ENCODE measurements at regions not wholly inside any gene's neighbourhood (a gene's known extent, or its start where the extent isn't known, plus 50 kb on each side); places are given as distances from the start of the nearest gene placed in this dataset.
"Not testable (repeated sequence)": the region's sequence is repeated elsewhere in the genome, so short reads cannot be mapped to it uniquely, and the experiment has no call there.

DNA sequence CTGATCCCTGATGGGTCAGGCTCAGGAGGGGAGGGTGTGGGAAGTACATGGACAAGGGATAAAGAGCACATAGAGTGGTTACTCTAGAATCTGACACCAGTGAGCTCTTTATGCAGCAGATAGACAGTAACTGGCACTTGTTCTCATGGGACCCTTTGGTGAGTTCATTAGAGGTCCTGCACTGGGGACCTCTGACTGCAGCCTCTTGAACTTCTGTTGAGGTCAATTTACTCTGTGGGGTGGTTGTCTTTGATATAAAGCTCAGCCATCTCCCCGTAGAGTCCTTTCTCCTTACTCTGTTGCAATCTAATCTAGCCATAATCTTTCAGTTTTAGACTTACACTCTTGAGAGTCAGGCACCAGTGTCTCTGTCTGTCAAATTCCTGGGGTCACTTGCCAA is 222.4 kb downstream of the GPAT3 start:
- DNase-seq, result no peak

DNA sequence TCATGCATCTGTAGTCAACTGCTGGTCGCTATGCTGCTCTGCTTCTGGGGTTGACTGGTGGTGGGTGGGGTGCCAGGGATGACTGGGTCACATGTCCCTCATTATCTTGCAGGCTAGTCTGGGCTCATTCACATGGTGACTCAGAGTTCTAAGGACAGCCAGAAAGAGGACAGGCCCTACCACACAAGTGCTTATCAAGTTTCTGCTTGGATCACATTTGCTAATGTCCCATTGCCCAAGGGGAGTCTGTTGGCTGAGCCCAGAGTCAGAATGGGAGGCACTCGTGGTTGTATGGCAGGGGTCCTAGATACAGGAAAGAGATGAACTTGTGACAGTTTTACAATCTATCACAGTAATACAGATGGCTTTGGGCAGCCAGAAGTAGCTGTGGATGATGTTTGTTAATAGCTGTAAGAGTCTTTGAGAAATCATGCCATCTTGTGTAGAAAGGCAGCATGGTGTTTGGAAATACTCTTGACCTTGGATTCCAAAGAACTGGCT is 221.3 kb downstream of the GPAT3 start:
- no peak for DNase-seq

DNA sequence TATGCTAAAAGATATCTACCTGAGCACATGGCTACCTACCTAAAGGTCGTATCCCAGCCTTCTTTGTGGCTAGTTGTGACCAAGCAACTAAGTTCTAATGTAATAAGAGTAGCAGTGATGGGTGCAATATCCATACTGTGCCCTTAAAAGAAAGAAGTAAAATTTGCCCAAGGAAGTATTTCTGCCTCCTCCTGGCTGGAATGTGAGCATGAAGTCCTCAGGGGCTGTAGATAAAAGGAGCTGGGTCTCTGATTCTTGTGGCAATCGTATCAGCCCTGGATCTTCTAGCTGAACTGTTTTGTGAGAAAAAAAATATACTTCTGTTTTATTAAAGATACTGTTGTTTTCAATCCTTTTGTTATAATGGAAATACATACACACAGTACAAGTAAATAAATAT is 217.4 kb downstream of the GPAT3 start:
- no peak for DNase-seq

DNA sequence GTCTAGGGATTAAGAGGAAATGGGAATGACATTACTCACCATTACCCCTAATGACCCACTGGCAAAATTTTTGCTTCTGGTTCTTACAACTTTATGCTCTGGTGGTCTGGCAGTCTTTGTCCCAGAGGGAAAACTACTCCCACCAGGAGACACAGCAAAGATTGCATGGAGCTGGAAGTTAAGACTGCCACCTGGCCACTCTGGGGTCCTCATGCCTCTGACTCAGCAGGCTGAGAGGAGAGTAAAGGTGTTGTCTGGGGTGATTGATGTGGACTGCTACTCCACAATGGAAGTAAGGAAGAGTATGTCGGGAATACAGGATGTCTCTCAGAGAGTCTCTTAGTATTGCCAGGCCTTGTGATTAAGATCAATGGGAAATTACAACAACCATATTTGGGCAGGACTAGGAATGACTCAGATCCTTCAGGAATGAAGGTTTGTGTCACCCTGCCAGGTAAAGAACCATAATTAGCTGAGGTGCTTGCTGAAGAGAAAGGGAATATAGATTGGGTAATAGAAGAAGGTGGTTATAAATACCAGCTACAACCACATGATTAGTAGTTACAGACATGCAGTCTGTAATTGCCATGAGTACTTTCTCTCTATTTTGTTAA is 215.5 kb downstream of the GPAT3 start:
- no peak for DNase-seq

DNA sequence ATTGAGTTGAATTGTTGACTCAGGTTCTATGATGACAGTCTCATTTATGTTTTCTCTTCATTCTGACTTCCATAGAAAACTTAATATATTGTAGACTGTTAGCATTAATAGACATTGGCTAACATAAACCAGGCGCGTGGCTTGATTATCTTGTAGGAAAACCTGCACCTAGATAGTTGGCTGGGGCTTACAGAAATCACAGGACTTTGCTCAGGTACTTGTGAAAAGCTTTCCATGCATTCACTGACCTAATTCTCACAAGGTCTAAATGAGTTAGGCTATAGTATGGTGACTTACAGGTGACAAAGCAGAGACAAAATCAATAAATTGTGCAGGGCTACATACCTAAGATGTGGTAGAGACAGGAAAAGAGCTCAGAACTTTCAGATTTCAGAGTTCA is 212.8 kb downstream of the GPAT3 start:
- DNase-seq, result no peak

DNA sequence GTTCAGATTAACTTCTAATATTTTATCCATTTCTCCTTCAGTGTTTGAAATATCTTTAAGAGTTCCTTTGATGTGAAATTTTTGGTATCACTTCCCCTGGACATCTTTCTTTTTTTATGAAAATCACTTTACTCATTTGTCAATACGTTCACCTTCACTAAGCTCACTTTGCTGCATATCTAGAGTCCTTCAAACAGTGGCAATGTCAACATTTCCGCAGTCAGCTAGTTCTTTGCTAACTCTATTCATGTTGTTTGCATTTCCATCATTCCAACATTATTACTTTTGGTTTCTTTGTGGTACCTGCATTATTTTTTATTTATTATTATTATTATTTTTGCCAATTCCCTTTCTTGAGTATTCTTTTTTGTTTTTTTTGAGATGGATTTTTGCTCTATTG is 203.0 kb downstream of the GPAT3 start:
- no peak for DNase-seq

DNA sequence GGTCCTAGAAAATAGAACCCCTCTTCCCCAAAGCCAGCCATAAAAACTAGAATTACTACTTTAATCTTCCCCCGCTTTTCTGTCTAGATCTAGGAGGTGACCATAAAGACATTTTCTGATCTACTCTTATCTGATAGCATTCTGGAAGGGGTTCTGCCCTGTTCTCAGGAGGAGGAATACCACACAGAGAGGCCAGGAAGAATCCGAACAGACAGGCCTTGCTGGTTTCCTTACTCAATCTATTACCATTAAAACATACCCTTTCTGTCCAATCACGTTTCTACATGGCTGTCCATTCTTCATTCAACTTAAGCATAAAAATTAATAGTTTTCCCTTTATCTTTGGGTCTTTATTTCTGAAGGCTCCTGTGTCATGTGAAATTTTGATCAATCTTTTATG is 198.7 kb downstream of the GPAT3 start:
- DNase-seq, result no peak

DNA sequence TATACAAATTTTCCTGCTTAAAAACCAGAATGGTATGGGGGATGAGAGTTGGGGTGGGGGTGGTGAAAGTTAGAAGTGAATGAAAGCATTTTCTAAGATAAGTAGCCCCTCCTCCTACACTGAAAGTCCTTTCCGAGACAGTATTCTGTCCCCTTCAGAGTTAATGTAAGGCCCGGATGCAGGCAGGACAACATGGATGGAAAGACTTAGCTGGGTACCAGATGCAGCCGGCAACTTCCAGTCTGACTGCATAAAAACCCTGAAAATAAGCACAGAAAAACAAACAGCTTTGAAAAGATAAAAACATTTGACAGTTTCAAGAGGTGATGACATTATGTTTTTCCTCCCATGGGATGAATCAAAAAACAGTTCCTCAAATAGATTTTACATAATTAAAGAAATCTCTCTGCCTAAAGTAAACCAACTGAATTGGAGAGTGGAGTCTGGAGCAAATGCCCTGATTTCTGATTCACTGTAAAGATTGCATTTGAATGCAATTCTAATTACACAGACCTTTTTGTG is 196.3 kb downstream of the GPAT3 start:
- no peak for DNase-seq

DNA sequence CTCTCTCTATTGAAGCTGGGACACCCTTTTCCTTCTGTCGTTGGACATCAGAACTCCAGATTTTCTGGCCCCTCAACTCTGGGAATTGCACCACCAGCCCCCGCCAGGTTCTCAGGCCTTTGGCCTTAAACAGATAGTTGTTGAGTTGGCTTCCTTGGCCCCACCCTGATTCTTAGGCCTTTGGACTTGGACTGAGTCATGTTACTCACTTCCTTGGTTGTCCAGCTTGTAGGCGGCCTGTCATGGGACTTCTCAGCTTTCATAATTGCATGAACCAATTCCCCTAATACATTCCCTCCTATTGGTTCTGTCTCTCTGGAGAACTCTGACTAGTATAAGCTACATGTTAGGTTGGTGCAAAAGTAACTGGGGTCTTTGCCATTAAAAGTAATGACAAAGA is 195.7 kb downstream of the GPAT3 start:
- no peak for DNase-seq

DNA sequence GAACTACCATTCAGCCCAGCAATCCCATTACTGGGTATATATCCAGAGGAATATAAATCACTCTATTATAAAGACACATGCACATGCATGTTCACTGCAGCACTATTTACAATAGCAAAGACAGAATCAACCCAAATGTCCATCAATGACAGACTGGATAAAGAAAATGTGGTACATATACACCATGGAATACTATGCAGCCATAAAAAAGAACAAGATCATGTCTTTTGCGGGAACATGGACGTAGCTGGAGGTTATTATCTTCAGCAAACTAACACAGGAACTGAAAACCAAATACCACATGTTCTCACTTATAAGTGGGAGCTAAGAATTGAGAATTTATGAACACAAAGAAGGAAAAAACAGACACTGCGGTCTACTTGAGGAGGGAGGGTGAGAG is 195.1 kb downstream of the GPAT3 start:
- DNase-seq, result not testable (repeated sequence)

DNA sequence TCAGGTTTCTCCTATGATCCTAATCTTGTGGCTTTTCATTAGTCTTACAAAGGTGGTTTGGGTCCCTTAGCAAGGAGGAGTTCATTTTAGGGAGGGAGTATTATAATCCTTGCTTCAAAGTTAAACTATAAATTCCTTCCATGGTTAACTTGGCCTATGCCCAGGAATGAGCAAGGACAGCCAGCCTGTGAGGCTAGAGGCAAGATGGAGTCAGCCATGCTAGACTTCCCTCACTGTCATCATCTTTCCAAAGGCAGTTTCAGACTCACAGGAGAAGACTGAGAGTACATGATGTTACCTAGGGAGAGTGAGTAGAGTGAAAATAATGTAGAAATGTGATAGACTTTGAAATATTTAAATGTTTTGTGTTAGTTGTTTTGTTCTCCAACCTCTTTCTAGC is 192.3 kb downstream of the GPAT3 start:
- no peak for DNase-seq

DNA sequence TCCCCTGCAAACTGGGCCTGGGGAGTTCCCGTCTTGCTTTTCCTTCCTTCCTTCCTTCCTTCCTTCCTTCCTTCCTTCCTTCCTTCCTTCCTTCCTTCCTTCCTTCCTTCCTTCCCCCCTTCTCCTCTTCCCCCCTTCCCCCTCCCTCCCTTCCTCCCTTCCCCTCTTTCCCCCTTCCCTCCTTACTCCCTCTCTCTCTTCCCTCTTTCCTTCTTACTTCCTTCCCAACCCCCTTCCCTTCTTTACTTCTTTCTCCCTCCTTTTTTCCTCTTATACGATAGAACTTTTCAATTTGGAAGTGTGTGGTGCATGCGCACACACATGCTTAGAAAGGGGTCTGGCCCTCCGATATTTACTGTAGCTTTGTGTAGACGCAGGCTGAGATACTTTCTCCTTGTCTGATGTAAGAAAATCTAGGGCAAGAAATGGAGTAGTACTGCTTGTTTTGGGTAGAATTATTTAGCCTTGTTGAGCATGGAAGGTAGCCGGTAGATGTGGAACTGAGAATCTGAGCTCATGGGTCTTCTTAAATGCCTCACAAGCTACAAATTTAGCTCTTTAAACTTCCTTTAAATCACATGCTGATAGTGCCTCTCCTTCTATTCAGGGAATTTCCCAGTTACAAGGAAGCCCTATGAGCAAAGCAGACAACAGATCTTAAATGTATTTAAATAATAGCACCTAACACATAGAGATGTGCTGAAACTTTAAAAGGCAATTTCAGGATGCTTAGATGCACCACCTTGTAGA is 189.6 kb downstream of the GPAT3 start:
- no peak for DNase-seq

DNA sequence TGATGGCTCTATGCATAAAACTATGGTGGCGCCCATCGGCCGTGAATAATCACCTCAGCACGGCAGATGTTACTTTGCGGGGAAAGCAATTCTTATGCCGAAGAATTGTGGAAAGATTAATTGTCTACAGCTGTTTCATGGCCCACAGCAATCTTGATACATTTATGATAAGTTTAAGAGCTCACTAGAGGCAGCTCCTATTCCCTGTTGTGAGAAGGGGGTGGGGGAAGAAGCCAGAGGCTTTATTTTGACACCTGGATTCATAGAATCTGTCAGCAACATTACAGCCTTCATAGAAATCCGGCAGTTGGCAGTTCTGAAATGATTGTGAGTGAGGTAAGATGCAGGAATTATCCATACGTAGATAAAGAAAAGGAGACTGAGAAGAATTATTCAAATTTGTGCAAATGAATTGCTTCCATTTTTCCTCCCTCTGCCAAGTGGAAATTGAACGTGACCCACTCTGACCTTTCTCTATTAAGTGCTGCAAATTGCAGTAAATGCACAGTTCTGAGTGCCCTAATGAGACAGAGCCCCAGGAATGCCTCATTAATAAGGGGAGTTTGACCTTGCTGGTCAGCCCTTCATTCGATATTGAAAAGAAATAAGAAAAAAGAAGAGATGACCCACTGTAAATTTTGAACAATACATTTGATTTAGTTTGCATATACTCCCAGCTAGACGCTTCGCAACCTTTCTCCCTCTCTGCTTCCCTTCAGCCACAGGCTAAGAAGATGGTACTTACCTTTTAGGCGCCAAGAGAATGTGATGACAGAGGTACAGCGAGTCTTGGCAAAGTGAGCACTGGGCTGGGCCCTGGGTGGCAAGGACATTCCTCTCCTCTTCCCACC is 188.8 kb downstream of the GPAT3 start:
- no peak for DNase-seq

DNA sequence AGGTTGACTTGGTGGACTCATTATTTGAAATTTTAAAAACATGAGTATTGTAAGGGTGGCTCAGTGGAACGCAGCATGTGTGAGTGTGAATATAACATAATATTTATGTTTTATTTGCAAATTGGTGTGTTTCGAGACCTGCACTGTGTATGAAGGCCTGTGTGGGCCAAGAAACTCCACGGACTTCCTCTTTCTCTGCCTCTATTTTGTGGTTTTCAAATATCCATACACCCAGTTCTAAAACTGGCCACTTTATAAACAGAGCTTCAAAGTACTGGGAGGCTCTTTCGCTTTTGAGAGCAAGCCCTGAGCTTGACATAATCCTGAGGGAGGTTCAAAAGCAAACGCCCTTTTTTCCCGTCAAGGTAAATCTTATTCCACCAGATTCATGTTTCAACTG is 187.7 kb downstream of the GPAT3 start:
- DNase-seq, result no peak

DNA sequence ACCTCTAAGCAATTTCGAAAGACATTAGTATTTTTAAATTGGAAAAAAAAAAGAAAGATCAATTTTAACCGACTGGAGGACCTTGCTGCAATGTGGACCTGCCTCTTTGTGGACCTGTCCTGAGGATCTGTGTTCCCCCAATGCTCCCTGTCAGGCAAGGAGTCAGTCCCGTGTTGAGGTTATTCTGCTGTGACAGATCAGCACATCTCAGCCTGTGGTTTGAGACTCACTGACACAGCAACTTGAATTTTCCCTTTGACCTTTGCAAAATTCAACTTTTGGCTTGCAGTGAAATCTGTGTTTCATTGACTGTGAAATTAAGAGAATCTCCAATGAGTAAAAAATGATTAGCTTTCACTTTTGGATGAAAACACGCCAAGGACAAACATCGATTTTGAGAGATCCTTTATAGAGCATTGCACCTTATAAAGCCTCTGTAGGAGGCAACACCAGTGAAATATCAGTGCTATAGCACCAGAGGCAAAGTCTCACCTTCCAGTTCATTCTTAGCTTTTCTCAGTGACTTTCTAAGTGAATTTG is 186.9 kb downstream of the GPAT3 start:
- DNase-seq, result no peak

DNA sequence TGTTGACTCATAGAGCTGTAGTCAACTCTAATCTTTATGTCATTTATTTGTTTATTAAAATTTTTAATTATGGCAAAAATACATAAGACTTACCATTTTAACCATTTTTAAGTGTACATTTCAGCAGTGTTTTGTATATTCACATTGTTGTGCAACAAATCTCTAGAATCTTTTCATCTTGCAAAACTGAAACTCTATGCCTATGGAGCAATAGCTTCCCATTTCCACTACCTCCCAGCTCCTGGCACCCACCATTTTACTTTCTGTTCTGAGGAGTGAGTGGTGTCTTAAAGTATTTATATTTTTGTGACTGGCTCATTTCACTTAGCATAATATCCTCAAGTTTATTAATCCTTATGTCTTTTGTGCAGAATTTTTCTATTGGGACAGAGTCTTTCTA is 181.0 kb downstream of the GPAT3 start:
- no peak for DNase-seq

DNA sequence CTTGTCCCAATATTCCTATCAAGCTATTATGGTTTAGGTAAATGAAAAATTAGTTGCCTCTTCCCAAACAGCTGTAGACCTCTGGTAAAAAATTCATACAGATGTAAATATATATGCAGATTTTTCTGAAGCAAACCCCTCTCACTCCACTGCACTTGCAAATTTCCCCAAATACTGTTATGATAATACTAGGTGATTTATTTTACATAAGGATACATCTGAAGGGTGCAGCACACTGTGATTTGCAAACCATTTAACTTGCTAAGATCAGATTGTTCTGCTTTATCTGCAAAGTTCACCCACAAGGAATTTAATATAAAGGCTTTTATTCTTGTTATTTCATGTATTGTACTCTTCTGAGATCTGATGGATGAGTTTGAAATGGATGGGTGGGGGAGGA is 177.0 kb downstream of the GPAT3 start:
- no peak for DNase-seq

DNA sequence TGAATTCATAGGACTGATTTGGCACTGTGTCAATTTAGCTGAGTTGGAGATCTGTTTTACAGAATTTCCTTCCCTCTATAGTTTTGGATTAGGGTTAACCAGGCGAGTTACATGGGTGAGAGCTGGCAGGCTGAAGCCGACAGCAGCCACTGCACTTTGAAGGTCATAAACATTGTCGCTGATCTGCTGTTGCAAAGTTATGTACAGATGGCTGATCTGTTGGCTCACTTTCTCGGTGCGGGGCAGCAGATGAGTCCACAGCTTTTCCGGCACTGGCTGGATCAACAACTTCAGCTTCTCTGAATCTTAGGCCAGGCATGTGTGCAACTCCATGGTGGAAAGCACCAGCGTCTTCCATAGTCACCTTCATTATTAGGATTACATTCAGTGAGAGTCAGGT is 173.7 kb downstream of the GPAT3 start:
- DNase-seq, result no peak

DNA sequence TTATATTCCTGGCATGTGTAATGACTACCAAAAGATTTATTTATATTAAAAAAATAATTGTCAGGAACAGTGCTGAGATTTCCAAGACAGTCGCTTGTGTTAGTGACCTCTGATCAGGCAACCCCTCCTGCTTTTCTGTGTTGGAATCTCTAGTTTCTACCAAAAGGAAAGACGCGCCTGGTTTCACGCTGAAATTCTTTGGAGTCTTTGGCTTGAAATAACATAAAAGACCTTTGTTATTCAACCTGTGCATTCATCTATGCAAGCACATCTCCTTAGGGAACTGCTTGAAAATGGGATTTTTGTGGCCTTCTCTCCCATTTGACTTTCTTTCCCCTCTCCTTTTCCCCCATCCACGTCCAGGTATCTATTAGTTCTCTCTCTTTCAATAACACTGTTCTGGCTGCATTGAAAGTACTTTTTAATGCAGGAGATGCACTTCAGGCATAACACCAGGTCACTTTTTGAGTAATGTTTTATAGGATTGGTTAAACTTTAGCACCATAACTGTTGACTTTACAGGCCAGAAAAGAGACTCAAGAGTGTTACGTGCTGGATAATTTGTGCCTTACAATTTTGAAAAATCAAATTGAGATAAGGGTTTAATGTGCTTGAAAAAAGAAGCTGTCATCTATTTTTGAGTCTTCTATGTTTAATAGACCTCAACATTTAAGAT is 172.7 kb downstream of the GPAT3 start:
- DNase-seq, result no peak

DNA sequence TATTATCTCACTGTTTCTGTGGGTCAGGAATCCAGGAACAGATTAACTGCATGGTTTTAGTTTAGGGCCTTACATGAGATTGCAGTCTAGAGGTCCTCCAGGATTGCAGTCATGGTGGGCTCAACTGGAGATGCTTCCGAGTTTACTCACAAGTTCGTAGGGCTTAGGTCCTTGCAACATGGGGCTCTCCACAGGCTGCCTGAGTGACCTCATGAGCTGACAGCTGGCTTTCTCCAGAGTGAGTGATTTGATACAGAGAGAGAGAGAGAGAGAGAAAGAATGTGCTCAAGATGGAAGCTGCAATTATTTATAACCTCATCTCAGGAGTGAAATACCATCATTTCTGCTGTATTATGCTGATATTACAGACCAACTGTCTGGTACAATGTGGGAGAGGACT is 168.9 kb downstream of the GPAT3 start:
- DNase-seq, result no peak

DNA sequence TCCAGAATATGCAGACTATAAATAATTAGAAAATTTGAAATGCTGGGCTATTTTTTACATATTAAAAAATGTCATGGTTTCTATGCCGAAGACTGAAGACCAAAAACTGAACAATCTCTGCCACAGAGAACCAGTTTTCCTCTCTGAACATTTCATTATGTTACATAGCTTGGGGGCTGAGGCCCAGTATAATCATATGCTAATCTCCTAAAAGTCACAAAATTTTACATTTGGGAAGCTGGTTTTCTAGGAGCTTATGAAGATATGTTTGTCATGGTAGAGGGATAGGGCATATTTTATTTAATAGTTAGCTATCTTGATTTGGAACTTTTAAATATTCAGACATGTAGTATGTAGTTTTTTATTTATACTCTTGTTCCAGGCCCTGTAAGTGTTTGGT is 167.8 kb downstream of the GPAT3 start:
- no peak for DNase-seq

DNA sequence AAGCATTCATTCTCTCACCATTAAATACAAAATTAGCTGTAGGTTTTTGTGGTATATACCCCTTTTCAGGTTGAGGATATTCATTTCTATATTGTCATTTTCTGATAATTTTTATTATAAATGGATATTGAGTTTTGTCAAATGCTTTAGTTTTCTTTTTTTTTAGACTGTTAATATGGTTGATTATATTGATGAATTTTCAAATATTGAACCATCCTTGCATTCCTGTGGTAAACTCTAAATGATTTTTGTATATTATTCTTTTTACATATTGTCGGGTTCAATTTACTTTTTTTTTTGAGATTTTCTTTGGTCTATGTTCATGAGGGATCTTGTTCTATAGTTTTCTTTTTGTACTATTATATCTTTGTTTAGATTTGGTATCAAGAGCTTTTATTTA is 165.1 kb downstream of the GPAT3 start:
- DNase-seq, result no peak

DNA sequence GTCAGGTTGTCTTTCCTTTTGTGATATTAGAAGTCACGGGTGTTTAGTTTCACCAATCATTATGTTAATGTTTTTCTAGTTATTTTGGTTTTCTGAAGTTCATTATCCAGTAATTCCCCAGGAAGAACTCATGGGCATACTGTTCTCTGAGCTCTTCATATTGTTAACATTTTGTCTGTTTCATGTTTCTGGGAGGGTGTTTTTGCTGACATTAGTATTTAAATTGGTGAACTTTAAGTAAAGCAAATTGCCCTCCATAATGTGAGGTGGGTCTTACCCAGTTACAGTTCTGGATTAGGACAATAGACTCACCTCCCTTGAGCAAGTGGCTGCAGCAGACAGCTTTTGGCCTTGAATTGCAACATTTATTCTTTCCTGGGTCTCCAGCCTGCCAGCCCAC is 163.4 kb downstream of the GPAT3 start:
- no peak for DNase-seq

Measured in fibroblast of upper back skin (primary cell).